Stimulated activated CD8-positive, alpha-beta memory T cell treated with anti-CD3 and anti-CD28 coated beads, Interleukin-2, amount 100 ng/mL, for 1 hour (primary cell): ENCODE measurements at regions not wholly inside any gene's neighbourhood (a gene's known extent, or its start where the extent isn't known, plus 50 kb on each side); places are given as distances from the start of the nearest gene placed in this dataset.
"Not testable (repeated sequence)": the region's sequence is repeated elsewhere in the genome, so short reads cannot be mapped to it uniquely, and the experiment has no call there.

Experiments used
- DNase-seq, 2 donors: peaks; one replicate each; pipeline ENCODE4 v3.0.0-alpha.2; 2020; ENCODE audit warnings: low read depth in 2 of 2

- DNase-seq: peak; percentile 23 to 33
These were observed 74.0 kb upstream of the CUX1 start for GRCh38 chr7:101743241-101743994.

- no peak for DNase-seq
These were observed 73.4 kb upstream of the CUX1 start for GRCh38 chr7:101743995-101744360.

- no peak for DNase-seq
These were observed 72.8 kb upstream of the CUX1 start for GRCh38 chr7:101744588-101744987.

- DNase-seq: no peak
These were observed 71.1 kb upstream of the CUX1 start for GRCh38 chr7:101746314-101746713.

- DNase-seq: no peak
These were observed 70.2 kb upstream of the CUX1 start for GRCh38 chr7:101747053-101747878.

GRCh38 chr7:101747879-101748345 is 69.5 kb upstream of the CUX1 start:
- DNase-seq: no peak

GRCh38 chr7:101749891-101750290 is 67.5 kb upstream of the CUX1 start:
- no peak for DNase-seq

GRCh38 chr7:101753316-101753715 is 64.1 kb upstream of the CUX1 start:
- no peak for DNase-seq

- DNase-seq: no peak
These were observed 62.8 kb upstream of the CUX1 start for GRCh38 chr7:101754424-101755159.

GRCh38 chr7:101757879-101758278 is 59.5 kb upstream of the CUX1 start:
- no peak for DNase-seq

- not testable (repeated sequence) for DNase-seq
These were observed 58.9 kb upstream of the CUX1 start for GRCh38 chr7:101758519-101758918.

- no peak for DNase-seq
These were observed 53.2 kb upstream of the CUX1 start for GRCh38 chr7:101764221-101764620.

- DNase-seq: no peak
These were observed 49.9 kb upstream of the CUX1 start for GRCh38 chr7:101767544-101767943.
